Gastrocnemius medialis (tissue), 4 donors: ENCODE measurements at regions not wholly inside any gene's neighbourhood (a gene's known extent, or its start where the extent isn't known, plus 50 kb on each side); places are given as distances from the start of the nearest gene placed in this dataset.

Experiments
- ATAC-seq, 2 donors: fragments of 150-250 bp; one replicate each; pipeline ENCODE4 v1.9.1; 2016
- DNase-seq, 2 donors: peaks; one replicate each; pipeline ENCODE4 v3.0.0-alpha.2; 2019
- H3K27ac ChIP-seq, 4 donors: fragments of 200-600 bp; sonication (generic); 1 replicate in 1 of 4; 2 replicates in 3 of 4; pipeline ENCODE4 v1.5.1; 2016 to 2018; ENCODE audit warnings: mild to moderate bottlenecking in 2 of 4, moderate library complexity in 1 of 4
- H3K27me3 ChIP-seq, 3 donors: fragments of 200-600 bp; sonication (generic) in 2 of 3; 1 replicate in 1 of 3; 2 replicates in 2 of 3; pipeline versions ENCODE4 v1.5.1 to v1.6.0; 2016 to 2019; ENCODE audit warnings: mild to moderate bottlenecking in 1 of 3, moderate library complexity in 1 of 3
- H3K36me3 ChIP-seq, 2 donors: fragments of 200-600 bp; sonication (generic) in 1 of 2; one replicate each; pipeline ENCODE4 v1.5.1; 2017 to 2018
- H3K4me1 ChIP-seq, 2 donors: fragments of 200-600 bp; sonication (generic) in 1 of 2; one replicate each; pipeline ENCODE4 v1.5.1; 2016 to 2017; ENCODE audit warnings: mild to moderate bottlenecking in 2 of 2
- H3K4me3 ChIP-seq, 4 donors: fragments of 200-600 bp; sonication (generic) in 3 of 4; 1 replicate in 1 of 4; 2 replicates in 3 of 4; pipeline ENCODE4 v1.5.1; 2016 to 2019; ENCODE audit warnings: mild to moderate bottlenecking in 2 of 4
- H3K9me3 ChIP-seq, 3 donors: fragments of 200-600 bp; sonication (generic) in 2 of 3; 1 replicate in 1 of 3; 2 replicates in 2 of 3; pipeline ENCODE4 v1.5.1; 2016 to 2019
- CTCF ChIP-seq, 5 experiments: fragments of 450-650 bp in 3 of 5; fragments of 200-600 bp in 2 of 5; sonication (generic) in 2 of 5; IDR thresholded peaks in 4 of 5; conservative IDR thresholded peaks in 1 of 5; 1 replicate in 4 of 5; 2 replicates in 1 of 5; pipeline ENCODE4 v1.5.1; 2016 to 2019; ENCODE audit warnings: antibody characterized with exemption in 5 of 5, mild to moderate bottlenecking in 3 of 5, moderate library complexity in 3 of 5
- POLR2A ChIP-seq, 2 donors: fragments of 450-650 bp; IDR thresholded peaks; one replicate each; pipeline ENCODE4 v1.6.1; 2017; ENCODE audit warnings: antibody characterized with exemption in 2 of 2, mild to moderate bottlenecking in 2 of 2, moderate library complexity in 2 of 2
- in situ Hi-C, 4 donors: fragments of 200-750 bp; cut with MboI; loops; one replicate each; pipeline versions ENCODE4 v1.15.0 to v1.8.0; 2017; ENCODE audit warnings: low sequenced_read_pairs in 4 of 4
- intact Hi-C: fragments of 100-400 bp; cut with DNase I; formaldehyde crosslinking; loops from one replicate; pipeline ENCODE4 v1.15.1; 2023; ENCODE audit warnings: low total_unique reads

- Histone ChIP-seq H3K27ac (no peak overlapping the region), H3K9me3 (no peaks in the 10 kb centered on the region), H3K36me3 (no peaks in the 10 kb centered on the region), H3K4me3 (no peak overlapping the region), H3K27me3 (no peaks in the 10 kb centered on the region), H3K4me1 (no peaks in the 10 kb centered on the region)
- no peak for DNase-seq
- no peak for ATAC-seq
- no peak for TF ChIP-seq POLR2A (IDR thresholded peaks at IDR 0.05)
- TF ChIP-seq CTCF (IDR thresholded peaks at IDR 0.05 in 4 of 5, conservative IDR thresholded peaks at IDR 0.05 in 1 of 5), result no peak
- in situ Hi-C loops (no loop called here), intact Hi-C loops (no loop called here)
These were observed 175.3 kb upstream of the AVPR1A start for GRCh38 chr12:63326260-63326659.

GRCh38 chr12:63325757-63326156 lies 174.8 kb upstream of the AVPR1A start:
- no peak for ATAC-seq
- no peaks in the 10 kb centered on the region for H3K9me3 ChIP-seq
- H3K27ac ChIP-seq, result no peak overlapping the region
- TF ChIP-seq CTCF (IDR thresholded peaks at IDR 0.05 in 4 of 5, conservative IDR thresholded peaks at IDR 0.05 in 1 of 5) (no peak), POLR2A (IDR thresholded peaks at IDR 0.05) (no peak)
- intact Hi-C loops, result no loop called here
- H3K27me3 ChIP-seq, result no peaks in the 10 kb centered on the region
- H3K36me3 ChIP-seq, result no peaks in the 10 kb centered on the region
- DNase-seq, result no peak
- H3K4me3 ChIP-seq, result no peak overlapping the region
- H3K4me1 ChIP-seq, result no peaks in the 10 kb centered on the region
- in situ Hi-C loops, result no loop called here

- no peak for DNase-seq
- Histone ChIP-seq H3K27ac (no peak overlapping the region), H3K27me3 (no peaks in the 10 kb centered on the region), H3K9me3 (no peaks in the 10 kb centered on the region), H3K4me3 (no peak overlapping the region), H3K4me1 (no peaks in the 10 kb centered on the region), H3K36me3 (no peaks in the 10 kb centered on the region)
- TF ChIP-seq POLR2A (IDR thresholded peaks at IDR 0.05) (no peak), CTCF (IDR thresholded peaks at IDR 0.05 in 4 of 5, conservative IDR thresholded peaks at IDR 0.05 in 1 of 5) (no peak)
- intact Hi-C loops (no loop called here), in situ Hi-C loops (no loop called here)
- no peak for ATAC-seq
These were observed 172.9 kb upstream of the AVPR1A start for GRCh38 chr12:63323942-63324341.

GRCh38 chr12:63321373-63321772 lies 170.4 kb upstream of the AVPR1A start:
- Histone ChIP-seq H3K36me3 (no peaks in the 10 kb centered on the region), H3K9me3 (no peaks in the 10 kb centered on the region), H3K27me3 (no peaks in the 10 kb centered on the region), H3K27ac (no peak overlapping the region), H3K4me1 (no peaks in the 10 kb centered on the region), H3K4me3 (no peak overlapping the region)
- in situ Hi-C loops (no loop called here), intact Hi-C loops (no loop called here)
- no peak for TF ChIP-seq CTCF (IDR thresholded peaks at IDR 0.05 in 4 of 5, conservative IDR thresholded peaks at IDR 0.05 in 1 of 5)
- no peak for TF ChIP-seq POLR2A (IDR thresholded peaks at IDR 0.05)
- DNase-seq (no peak), ATAC-seq (no peak)

GRCh38 chr12:63319936-63320633 lies 169.1 kb upstream of the AVPR1A start:
- ATAC-seq, result no peak
- no peaks in the 10 kb centered on the region for H3K9me3 ChIP-seq
- no peak for TF ChIP-seq POLR2A (IDR thresholded peaks at IDR 0.05)
- TF ChIP-seq CTCF (IDR thresholded peaks at IDR 0.05 in 4 of 5, conservative IDR thresholded peaks at IDR 0.05 in 1 of 5), result no peak
- no peak overlapping the region for H3K27ac ChIP-seq
- no peak for DNase-seq
- no peaks in the 10 kb centered on the region for H3K27me3 ChIP-seq
- intact Hi-C loops, result no loop called here
- H3K4me3 ChIP-seq, result no peak overlapping the region
- H3K4me1 ChIP-seq, result no peaks in the 10 kb centered on the region
- no peaks in the 10 kb centered on the region for H3K36me3 ChIP-seq
- in situ Hi-C loops, result no loop called here
